HTR-8/SVneo (cell line): ENCODE measurements at regions not wholly inside any gene's neighbourhood (a gene's known extent, or its start where the extent isn't known, plus 50 kb on each side); places are given as distances from the start of the nearest gene placed in this dataset.
"Not testable (repeated sequence)": the region's sequence is repeated elsewhere in the genome, so short reads cannot be mapped to it uniquely, and the experiment has no call there.

Experiments used
- DNase-seq: peaks from one replicate; pipeline ENCODE4 v3.0.0; 2011; ENCODE audit warnings: low spot score, mixed read lengths; ENCODE audit not compliant: insufficient read length
- FAIRE-seq: peaks from 2 replicates; lab custom pipeline; 2011; peaks lifted over from hg19 to GRCh38; lab: Jason Lieb, UNC

DNA sequence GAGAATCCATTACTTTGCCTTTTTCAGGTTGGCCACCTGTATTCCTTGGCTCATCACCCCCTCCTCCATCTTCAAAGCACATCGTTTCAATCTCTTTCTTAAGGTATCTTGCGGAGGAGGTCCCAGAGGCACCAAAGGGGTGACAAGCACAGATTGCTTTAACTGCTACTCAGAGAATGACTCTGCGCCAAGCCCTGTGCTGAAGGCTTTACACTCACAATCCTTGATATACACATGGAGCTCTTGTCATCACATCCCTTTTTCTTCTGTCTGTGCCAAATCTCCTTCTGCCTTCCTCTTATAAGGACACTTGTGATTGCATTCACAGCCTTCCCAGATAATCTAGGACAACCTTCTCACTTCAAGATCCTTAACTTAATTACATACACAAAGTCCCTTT is 134.7 kb upstream of the MAMLD1 start:
- DNase-seq, result no peak
- FAIRE-seq, result no peak

DNA sequence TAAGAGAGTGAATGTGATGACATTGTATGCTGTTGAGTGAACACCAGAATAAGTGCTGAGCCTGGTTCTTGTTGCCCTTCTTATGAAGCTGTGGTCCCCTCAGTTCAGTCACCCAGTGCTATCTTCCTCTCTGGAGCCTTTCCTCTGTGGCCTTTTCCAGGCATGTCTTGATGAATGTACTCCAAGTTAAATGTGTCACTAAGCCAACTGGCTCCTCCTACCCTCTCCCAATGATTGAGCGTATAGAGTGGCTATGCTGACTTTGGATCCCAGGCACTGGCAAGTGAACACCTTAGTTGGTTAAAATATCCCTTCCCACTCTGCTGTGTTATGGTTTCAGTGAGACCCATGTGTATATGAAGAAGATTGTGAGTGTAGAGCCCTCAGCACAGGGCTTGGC is 134.1 kb upstream of the MAMLD1 start:
- FAIRE-seq (no peak), DNase-seq (no peak)

GRCh38 chrX:150229481-150229880 is 133.6 kb upstream of the MAMLD1 start:
- FAIRE-seq (no peak), DNase-seq (no peak)

DNA sequence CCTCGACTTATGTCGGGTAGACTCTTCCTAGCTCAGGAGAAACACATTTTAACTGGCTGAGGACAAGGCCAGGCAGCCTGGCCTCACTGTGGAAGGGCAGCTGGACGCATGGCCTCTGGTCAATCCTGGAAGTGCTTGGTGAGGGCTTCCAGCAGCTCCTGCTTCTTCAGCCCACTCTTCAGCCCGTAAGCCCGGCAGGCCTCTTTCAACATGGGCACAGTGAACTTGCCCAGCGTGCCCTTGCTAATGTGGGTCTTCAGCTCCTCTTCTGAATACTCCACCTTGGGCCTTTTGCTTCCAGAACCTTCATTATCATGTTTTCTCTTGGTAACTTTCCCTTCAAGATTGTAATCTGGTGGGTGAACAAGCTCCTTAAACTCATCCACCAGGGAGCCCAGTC is 132.2 kb upstream of the MAMLD1 start:
- not testable (repeated sequence) for FAIRE-seq, DNase-seq

GRCh38 chrX:150231368-150231767 is 131.7 kb upstream of the MAMLD1 start:
- FAIRE-seq, result not testable (repeated sequence)

DNA sequence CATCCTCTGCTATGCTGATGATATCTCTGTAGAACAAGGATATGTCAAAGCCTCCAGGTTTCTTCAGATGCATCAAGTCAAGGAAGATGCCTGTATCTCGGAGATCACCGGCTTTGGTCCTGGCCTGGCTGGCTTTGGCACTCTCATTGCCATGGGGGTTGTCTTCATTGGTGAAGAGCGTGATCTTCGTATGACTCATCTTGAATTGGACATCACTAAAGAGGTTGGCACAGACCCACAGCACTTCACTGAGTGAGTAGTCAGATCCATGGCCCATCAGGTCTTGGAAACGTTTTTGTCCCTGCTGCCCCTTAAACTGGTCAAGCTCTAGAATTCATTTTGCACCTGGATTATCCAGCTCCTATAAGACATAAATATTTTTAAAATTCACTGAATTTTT is 130.9 kb upstream of the MAMLD1 start:
- FAIRE-seq, DNase-seq: not testable (repeated sequence)

More at GRCh38 chrX:150231368-150231767, 131.7 kb upstream of the MAMLD1 start:
- DNase-seq, result not testable (repeated sequence)

GRCh38 chrX:150234126-150234525 is 129.0 kb upstream of the MAMLD1 start:
- DNase-seq (no peak), FAIRE-seq (no peak)

DNA sequence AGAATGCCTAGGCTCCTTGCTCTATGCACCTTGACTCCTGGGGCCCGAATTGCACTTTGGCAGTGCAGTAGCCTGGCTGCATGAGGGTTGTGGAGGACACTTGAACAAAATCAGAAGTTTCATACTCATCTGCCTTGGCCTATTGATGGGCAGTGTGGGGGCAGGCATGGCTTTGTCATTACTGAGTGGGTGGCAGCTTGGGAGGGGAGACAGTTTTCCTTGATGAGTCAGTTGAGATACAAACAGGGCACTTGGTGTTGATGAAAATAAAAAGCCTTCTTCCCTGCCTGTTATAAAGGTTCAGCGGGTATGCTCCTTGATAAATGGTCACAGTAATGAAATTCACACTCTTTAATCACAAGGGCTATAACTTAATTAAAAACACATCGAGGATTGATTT is 126.8 kb upstream of the MAMLD1 start:
- FAIRE-seq (no peak), DNase-seq (no peak)

DNA sequence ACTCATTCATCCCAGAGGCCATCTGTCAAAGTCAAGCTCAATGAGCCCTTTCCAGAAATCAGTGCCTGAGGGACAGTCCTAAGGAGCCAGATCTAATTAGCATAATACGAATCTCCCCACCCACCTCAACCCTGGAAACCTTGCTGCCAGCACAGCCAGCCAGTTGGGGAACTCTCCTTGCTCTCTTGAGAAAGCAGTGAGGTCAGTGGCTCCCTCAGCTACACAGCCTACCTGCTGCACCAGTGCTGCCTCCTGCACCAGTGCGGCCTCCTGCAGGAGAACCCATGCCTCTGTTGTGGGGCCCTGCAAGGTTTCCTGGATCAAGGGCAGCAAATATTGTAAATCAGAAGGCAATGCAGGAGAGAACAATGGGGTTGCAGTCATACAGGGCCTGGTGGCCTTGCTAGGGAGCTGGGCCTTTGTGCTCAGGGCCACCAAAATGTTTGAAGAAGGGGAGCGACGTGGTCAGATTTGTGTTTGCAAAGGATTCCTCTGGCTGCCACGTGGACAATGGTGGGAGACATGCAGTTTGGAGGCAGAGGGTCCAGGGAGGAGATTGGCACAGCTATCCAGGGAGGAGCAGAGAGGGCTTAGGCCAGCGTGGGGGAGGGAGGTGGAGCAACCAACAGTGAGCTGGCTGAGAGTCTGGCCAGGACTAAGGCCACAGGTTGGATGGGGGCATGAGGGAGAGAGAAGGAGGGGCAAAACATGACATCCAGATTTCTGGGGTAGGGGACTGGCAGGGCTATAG is 124.3 kb upstream of the MAMLD1 start:
- FAIRE-seq, result no peak

DNA sequence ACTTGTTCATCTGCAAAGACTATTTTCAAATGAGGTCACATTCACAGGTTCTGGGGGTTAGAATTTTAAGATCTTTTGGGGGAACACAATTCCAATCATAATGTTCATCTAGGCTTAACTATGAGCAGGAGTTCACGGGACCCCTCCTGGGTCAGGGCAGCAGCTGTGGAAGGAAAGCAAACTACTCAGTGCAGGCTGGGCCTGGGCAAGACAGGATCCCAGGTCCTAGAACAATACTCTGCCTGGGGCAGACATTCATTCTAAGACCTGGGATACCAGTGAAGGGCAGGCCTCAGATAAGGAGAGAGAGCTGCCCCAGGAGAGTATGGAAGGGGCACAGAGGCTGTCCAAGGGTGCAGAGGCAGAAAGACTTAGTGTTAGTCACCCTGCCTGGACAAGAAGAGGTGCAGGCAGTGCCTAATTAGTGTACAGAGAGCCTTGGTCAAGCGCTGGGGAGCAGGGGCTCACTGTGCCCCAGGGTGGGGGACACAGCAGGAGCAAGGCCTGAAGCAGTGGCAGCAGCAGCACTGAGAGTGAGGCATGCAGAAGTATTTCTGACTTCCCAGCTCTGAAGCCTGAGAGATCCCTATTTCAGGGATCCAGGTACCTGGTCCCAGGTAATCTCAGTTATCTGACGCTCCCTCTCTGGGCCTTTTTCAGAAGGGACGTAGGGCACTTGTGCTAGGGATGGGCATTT is 123.0 kb upstream of the MAMLD1 start:
- no peak for FAIRE-seq
- no peak for DNase-seq

More for the DNA sequence above, 124.3 kb upstream of the MAMLD1 start:
- DNase-seq, result no peak

- DNase-seq (no peak), FAIRE-seq (no peak)
Observed at GRCh38 chrX:150240643-150240970, 122.5 kb upstream of the MAMLD1 start.

DNA sequence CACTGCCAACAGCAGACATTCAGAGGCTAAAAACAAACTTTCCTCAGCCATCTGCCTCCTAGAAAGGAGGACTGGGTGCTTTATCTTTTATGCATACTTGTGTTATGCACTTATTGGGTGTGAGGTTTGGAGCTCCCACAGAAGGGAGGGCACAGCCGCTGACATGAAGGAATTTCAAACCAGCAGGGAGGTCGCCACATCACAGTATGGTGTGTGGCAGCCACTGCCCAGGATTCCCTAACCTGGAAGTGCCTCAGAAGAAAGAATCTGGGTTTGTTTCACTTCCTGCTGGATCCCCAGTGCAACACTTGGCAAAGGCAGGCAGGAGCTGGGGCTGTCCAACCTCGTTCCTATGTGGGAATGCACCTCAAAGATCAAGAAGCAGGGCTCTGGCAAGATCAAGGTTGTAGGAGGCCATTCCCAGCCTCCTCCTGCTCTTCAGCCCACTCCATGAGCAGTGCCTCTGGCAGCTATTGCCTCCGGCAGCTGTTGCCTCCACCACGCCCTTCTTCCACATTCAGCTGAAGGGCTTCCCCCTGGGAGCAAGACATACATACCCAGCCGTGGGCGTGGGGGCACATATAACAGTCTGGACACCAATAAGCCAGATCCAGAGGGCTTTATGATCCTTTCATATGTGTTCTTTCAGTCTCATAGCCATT is 109.0 kb upstream of the MAMLD1 start:
- FAIRE-seq, result no peak
- DNase-seq, result no peak

DNA sequence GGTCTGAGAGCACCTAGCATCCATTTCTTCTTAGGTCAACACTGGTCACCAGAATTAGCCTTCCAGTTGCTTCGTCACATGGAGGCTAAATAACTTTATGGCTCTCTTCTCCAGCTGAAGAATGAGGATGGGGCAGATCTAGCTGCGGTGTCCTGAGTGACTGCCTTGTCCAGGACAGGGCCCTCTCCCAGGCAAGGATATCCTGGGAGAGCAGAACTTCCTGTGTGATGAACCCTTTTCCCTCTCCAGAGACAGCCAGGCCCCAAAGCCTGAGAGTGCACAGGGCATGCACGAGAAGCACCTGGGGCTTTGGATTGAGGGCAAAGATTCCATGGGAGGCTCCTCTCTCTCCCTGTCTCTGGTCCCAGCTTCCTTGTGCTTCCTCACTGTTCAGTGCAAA is 108.2 kb upstream of the MAMLD1 start:
- no peak for DNase-seq

DNA sequence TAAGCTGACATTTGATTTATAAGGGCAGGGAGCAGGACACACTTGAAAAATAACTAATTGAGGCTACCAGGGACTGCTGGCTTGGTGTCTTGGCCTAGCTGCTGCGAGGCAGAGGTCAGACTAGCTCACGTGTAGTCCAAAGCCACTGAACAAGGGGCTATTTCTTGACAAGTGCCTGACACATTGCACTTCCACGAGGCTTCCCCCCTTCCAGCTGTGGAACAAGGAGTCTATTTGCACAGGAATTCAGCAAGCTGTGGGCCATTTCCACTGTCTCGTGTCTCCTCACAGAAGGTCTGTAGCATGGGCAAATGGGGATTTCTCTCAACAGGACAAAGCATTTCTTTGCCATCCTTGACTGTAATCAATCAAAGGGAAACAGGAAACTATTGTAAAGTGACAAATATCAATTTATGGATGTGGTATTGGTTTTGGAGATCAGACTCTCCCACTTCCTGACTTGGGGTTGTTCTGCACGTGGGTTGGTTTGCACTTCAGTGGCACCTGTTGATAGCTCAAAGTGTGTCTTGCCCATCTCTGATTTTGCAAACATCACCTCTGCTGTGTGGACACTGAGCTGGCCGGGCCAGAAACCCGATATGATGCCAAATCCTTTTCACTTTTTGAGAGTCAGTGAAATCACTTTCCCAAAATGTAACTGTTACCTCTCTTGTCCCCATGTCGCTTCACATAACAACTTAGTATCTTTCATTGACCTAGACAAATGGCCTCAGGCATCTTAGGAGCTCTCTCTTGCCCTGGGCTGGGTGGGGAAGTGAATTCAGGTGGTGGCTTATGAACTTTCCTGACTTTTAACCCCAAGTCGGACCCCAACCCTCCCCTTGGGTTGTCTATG is 107.4 kb upstream of the MAMLD1 start:
- FAIRE-seq, result no peak
- no peak for DNase-seq

More for the DNA sequence above, 108.2 kb upstream of the MAMLD1 start:
- no peak for FAIRE-seq

GRCh38 chrX:150256297-150256650 is 106.8 kb upstream of the MAMLD1 start:
- no peak for FAIRE-seq

DNA sequence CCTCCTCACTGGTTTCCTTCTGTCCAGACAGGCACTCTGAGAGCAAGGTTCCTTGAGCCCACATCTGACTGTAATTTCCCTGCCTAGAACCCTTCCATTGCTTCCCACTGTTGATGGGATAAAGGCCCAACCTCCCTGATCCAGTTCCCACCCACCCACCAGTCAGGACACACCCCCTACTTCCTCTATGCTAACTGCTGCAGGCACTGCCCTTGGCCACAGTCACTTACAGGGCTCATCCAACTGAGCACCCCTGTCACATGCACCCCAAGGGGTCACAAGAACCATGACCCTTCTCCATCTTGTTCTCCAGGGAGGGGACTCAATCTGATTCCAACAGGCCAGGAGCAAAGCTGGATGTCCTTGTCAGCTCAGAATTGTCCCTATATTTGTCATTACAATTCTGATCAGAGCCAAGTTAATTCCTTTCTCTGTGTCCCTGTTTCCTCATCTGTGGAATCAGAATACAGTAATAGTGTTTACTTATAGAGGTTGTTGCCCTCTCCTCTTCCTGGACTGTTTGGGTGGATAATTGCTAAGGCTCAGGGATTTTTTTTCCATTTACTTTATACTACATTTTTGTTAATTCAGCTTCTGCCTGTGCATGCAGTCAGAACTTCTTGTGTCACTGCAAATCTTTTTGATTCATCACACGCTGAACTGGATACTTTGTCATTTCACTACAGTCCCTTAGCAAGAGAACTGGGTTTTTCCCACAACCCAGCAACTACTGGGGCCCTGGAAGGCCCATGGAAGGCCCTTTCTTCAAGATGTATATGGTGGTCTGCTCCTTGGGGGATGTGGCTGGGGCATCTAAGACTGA is 105.6 kb upstream of the MAMLD1 start:
- FAIRE-seq, result no peak
- no peak for DNase-seq

More at GRCh38 chrX:150256297-150256650, 106.8 kb upstream of the MAMLD1 start:
- DNase-seq, result no peak

DNA sequence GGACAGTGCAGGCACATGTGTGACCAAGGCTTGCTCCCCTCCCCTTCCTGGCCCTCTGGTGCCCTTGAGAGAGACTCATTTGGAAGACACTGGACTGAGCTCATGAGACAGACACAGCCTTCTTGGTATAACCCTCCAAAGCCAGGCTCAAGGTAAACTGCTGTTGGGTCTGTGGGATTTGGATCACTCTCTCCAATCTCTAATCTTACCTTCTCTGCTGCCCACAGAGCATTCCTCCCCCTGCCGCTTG is 105.0 kb upstream of the MAMLD1 start:
- FAIRE-seq (no peak), DNase-seq (no peak)

- DNase-seq (no peak), FAIRE-seq (no peak)
Observed at GRCh38 chrX:150258463-150259430, 104.4 kb upstream of the MAMLD1 start.

- FAIRE-seq, result no peak
- DNase-seq, result no peak
Observed at GRCh38 chrX:150262456-150262855, 100.7 kb upstream of the MAMLD1 start.
